Loucy (cell line): ENCODE measurements at regions not wholly inside any gene's neighbourhood (a gene's known extent, or its start where the extent isn't known, plus 50 kb on each side); places are given as distances from the start of the nearest gene placed in this dataset.

ENCODE experiments used
- H2AFZ ChIP-seq: fragments of 200-600 bp; sonication (generic); 2 replicates; pipeline ENCODE4 v1.6.0; 2016; ENCODE audit warnings: antibody characterized with exemption, mild to moderate bottlenecking, low read length, moderate library complexity
- H3F3A ChIP-seq: fragments of 200-600 bp; 2 replicates; pipeline ENCODE4 v1.6.0; 2016; ENCODE audit warnings: antibody characterized with exemption, low read depth, mild to moderate bottlenecking
- H3K27me3 ChIP-seq: fragments of 200-600 bp; sonication (generic); 2 replicates; pipeline ENCODE4 v1.6.1; 2014; ENCODE audit warnings: low read length, mild to moderate bottlenecking; ENCODE audit not compliant: insufficient read depth, poor library complexity, severe bottlenecking
- H3K36me3 ChIP-seq: fragments of 200-600 bp; sonication (generic); 2 replicates; pipeline ENCODE4 v1.6.1; 2016; ENCODE audit warnings: low read length; ENCODE audit not compliant: insufficient read depth
- H3K4me1 ChIP-seq: fragments of 200-600 bp; sonication (generic); 2 replicates; pipeline ENCODE4 v1.5.1; 2014; ENCODE audit warnings: low read length, mild to moderate bottlenecking; ENCODE audit not compliant: insufficient read depth, poor library complexity, severe bottlenecking
- H3K4me2 ChIP-seq: fragments of 200-600 bp; sonication (generic); 2 replicates; pipeline ENCODE4 v1.6.0; 2014; ENCODE audit warnings: antibody characterized with exemption, low read length, low read depth, mild to moderate bottlenecking; ENCODE audit not compliant: poor library complexity, severe bottlenecking
- H3K4me3 ChIP-seq: fragments of 200-600 bp; sonication (generic); 2 replicates; pipeline ENCODE4 v1.5.1; 2014; ENCODE audit warnings: low read length, mild to moderate bottlenecking, mixed read lengths; ENCODE audit not compliant: poor library complexity, severe bottlenecking
- H3K79me2 ChIP-seq: fragments of 200-600 bp; sonication (generic); 2 replicates; pipeline ENCODE4 v1.6.1; 2014; ENCODE audit warnings: low read length; ENCODE audit not compliant: insufficient read depth
- H3K9ac ChIP-seq: fragments of 200-600 bp; sonication (generic); 2 replicates; pipeline ENCODE4 v1.6.0; 2014; ENCODE audit warnings: mild to moderate bottlenecking, low read depth, low read length, moderate library complexity; ENCODE audit not compliant: poor library complexity, severe bottlenecking
- H3K9me2 ChIP-seq: fragments of 200-600 bp; sonication (generic); replicated peaks from 2 replicates; pipeline ENCODE4 v1.6.1; 2016; ENCODE audit warnings: low read depth, low read length, mixed read lengths
- H3K9me3 ChIP-seq: fragments of 200-600 bp; sonication (generic); 2 replicates; pipeline ENCODE4 v1.6.1; 2014; ENCODE audit warnings: mild to moderate bottlenecking, antibody characterized with exemption, low read length, low read depth; ENCODE audit not compliant: insufficient read depth
- H4K20me1 ChIP-seq: fragments of 200-600 bp; sonication (generic); 2 replicates; pipeline ENCODE4 v1.6.0; 2014; ENCODE audit warnings: antibody characterized with exemption, low read length, mild to moderate bottlenecking; ENCODE audit not compliant: insufficient read depth, poor library complexity, severe bottlenecking
- CTCF ChIP-seq: fragments of 200-600 bp; sonication (generic); conservative IDR thresholded peaks from 2 replicates; pipeline ENCODE4 v1.5.1; 2014; ENCODE audit warnings: mild to moderate bottlenecking, antibody characterized with exemption, low read length
- EZH2phosphoT487 ChIP-seq: fragments of 200-600 bp; IDR thresholded peaks from 2 replicates; pipeline ENCODE4 v1.6.1; 2018; ENCODE audit warnings: antibody characterized with exemption, mild to moderate bottlenecking, moderate library complexity, borderline replicate concordance

- no peaks in the 10 kb centered on the region for H3K27me3 ChIP-seq
- no peaks in the 10 kb centered on the region for H3K79me2 ChIP-seq
- H3K9ac ChIP-seq = no peak overlapping the region
- no peaks in the 10 kb centered on the region for H3K4me1 ChIP-seq
- H4K20me1 ChIP-seq = no peaks in the 10 kb centered on the region
- no peaks in the 10 kb centered on the region for H3K9me3 ChIP-seq
- H3K36me3 ChIP-seq = no peaks in the 10 kb centered on the region
- peak overlapping the region; percentile 78; the same call in 1 of the 2 replicates for H2AFZ ChIP-seq
- no peaks in the 10 kb centered on the region for H3F3A ChIP-seq
- no peak for TF ChIP-seq CTCF
- no peak for TF ChIP-seq EZH2phosphoT487
- H3K9me2 ChIP-seq = no peaks in the 10 kb centered on the region
- H3K4me3 ChIP-seq = no peak overlapping the region
- no peak overlapping the region for H3K4me2 ChIP-seq
Observed at GRCh38 chr3:70738291-70738681, 425.8 kb upstream of the MDFIC2 start.

GRCh38 chr3:70737666-70738290, 425.3 kb upstream of the MDFIC2 start:
- H3K36me3 ChIP-seq = no peaks in the 10 kb centered on the region
- no peaks in the 10 kb centered on the region for H3K4me1 ChIP-seq
- H3K9ac ChIP-seq = no peak overlapping the region
- H4K20me1 ChIP-seq = no peaks in the 10 kb centered on the region
- H3K4me3 ChIP-seq = no peak overlapping the region
- no peak overlapping the region for H3K4me2 ChIP-seq
- no peaks in the 10 kb centered on the region for H3K9me3 ChIP-seq
- peak overlapping the region; percentile 78; the same call in 1 of the 2 replicates for H2AFZ ChIP-seq
- TF ChIP-seq EZH2phosphoT487 = no peak
- no peak for TF ChIP-seq CTCF
- H3K79me2 ChIP-seq = no peaks in the 10 kb centered on the region
- H3F3A ChIP-seq = no peaks in the 10 kb centered on the region
- H3K27me3 ChIP-seq = no peaks in the 10 kb centered on the region
- no peaks in the 10 kb centered on the region for H3K9me2 ChIP-seq

GRCh38 chr3:70736009-70736408, 423.6 kb upstream of the MDFIC2 start:
- no peak overlapping the region for H3K4me2 ChIP-seq
- H3K9me2 ChIP-seq = no peaks in the 10 kb centered on the region
- no peak overlapping the region for H3K4me3 ChIP-seq
- H3F3A ChIP-seq = no peaks in the 10 kb centered on the region
- H2AFZ ChIP-seq = no peak overlapping the region
- TF ChIP-seq EZH2phosphoT487 (no peak), CTCF (no peak)
- no peaks in the 10 kb centered on the region for H4K20me1 ChIP-seq
- no peaks in the 10 kb centered on the region for H3K27me3 ChIP-seq
- no peak overlapping the region for H3K9ac ChIP-seq
- no peaks in the 10 kb centered on the region for H3K4me1 ChIP-seq
- no peaks in the 10 kb centered on the region for H3K79me2 ChIP-seq
- H3K36me3 ChIP-seq = no peaks in the 10 kb centered on the region
- H3K9me3 ChIP-seq = no peaks in the 10 kb centered on the region
